NCI-H226 (cell line): ENCODE measurements at regions not wholly inside any gene's neighbourhood (a gene's known extent, or its start where the extent isn't known, plus 50 kb on each side); places are given as distances from the start of the nearest gene placed in this dataset.
A peak's percentile ranks its signal among the peaks of the same experiment; 100 is the strongest.
"Not testable (repeated sequence)": the region's sequence is repeated elsewhere in the genome, so short reads cannot be mapped to it uniquely, and the experiment has no call there.

Experiments
- DNase-seq: peaks from one replicate; pipeline ENCODE4 v3.0.0-alpha.2; 2015

DNA sequence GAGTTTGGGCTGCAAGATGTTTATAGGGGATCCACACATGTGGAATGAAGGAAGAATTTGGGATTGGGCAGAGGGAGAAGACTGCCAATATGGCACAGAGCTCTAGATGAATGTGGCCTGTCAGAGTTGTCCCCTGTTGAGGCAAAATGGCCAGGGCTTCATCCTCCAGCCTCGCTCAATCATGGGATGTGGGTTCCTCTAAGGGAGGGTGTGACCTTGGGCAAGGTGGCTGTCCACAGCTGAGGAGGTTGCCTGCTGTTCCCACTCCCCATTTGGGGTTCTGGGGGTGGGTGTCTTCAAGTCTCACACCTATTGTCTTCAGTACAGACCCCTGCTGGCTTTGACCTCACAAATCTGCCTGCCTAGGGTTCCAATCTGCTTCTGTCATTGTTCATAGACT, 121.6 kb upstream of the FAM204A start:
- no peak for DNase-seq

DNA sequence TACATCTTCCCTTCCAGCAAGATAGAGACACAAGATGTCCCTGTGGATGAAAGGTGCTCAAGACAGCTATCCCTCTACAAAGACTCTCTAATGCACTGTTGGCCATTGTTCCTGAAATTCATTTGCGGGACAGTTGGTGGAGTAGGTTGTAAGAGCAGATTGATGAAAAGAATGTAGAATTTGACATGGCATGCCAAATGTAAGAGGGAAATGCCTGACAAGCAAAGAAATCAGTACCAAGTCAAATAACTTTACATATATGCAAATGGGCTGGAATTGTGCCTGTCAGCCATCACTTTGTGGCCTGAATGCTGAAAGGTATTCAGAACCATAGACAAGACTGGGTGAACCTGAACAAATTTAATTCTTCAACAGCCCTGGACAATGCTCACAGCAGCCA, 120.3 kb upstream of the FAM204A start:
- no peak for DNase-seq

DNA sequence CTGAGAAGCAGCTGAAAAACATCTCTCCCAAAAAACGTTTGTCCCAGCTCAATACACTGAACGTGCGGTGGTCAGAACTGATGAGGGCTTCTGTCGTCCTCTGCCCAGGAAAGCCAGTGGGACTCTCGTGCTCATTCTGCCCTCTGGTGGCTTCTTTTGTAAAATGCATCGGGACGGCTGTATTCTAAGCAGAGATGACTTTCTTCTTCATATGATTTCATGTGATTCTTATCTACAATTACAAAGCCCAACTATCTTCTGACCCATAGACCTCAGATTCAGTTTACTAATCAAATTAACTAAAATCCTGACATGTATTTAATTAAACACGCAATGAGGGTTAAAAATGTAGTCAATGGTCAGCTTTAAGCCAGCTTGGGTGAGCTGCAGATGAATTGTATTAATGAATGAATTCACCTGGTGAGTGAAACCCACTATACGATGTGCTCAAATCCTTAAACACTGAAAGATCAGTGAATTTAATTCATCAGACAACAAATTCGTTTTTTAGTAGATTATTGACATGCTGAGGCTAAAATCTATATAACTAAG, 117.6 kb upstream of the FAM204A start:
- DNase-seq, result peak; percentile 5

DNA sequence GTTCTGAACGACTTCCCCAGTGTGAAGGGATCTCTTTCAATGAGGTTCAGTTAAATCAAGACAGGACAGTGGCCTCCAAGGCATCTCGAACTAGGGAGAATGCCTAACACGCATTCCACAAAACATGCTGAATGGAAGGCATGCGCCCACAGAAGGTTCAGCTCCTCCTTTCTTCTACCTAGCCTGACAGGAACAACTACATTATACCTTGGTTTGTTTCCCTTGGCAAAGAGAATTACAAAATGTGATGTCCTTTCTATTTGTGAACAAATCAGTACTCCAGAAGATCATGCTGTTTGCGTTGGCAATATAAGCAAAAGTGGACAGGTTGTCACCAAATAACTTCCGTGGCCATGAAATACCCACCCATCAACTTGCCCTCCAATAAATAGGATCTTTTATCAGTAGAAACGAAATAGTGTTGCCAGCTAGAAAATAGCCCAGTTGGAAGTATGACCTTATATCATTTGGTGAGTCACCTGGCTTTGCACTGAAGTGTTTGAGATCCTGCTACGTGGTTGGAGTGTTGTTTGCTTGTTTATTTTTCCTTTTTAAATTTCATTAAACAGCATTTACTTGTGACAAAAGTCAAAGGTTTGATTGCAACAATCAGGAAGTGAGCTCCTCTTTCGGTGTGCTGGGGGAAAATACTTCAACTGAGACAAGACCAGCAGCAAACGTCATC, 117.0 kb upstream of the FAM204A start:
- no peak for DNase-seq

DNA sequence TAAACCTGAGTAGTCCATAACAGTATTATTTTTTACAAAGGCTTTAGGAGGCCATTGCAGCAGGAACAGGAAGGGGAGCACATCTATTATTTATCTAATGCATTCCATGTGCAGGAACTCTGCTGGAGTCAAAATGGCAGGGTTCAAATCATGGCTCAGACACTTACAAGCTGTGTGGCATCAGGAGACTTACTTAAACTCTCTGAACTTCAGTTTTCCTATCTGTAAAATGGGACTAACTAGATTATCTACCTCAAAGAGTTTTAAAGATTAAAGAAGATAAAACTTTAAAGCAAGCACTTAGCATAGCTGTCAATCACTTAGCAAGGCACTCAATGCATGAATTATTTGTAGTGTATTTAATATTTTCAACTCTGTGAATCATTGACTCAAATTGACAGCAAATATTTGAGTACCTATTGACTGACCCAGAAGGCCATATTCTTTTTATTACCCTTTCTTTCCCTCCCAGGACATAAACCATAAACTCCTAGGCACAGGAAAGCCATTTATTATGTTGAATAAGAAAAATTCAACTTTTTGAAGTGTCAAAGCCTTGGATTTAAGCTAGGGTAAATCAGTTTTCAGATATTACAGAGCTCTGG, 115.8 kb upstream of the FAM204A start:
- no peak for DNase-seq

DNA sequence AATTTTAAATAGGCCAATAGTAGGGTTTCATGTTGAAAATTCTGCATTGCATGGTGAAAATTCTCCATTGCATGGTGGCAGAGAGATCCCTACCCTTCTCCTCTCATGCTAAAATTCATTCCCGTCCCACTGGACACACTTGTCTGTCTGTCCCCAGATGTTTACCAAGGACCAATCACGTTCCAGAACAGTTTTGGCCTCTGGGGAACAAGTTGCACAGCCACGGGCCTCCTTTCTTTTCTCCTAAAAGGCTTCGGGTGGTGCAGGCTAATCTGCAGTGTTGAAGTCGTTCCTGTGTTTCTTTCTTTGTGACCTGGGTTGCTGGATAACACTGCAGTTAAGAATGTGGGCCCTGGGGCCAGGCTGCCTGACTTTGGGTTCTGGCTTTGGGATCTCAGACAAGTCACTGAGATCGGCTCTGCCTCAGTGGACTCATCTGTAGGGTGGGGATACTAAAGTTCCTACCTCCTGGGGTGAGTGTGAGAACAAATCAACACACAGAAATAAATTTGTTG, 113.1 kb upstream of the FAM204A start:
- no peak for DNase-seq

DNA sequence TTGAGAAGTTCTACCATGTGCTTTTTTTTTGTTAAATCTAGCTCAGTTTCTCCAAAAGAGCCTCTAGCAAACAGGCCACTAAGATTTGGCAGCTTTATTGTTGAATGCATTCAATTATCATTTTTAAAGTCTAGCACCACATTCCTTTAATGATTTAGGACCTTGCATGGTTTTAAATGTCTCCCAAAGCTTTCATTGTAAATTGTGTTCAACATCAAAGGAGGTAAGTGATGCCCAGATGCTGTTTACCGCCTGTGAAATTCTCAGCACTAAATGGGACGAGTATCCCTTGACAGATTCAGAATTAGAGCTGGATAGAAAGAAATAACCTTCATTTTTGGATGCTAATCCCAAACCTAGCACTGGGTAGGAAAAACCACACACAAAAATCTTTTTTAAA, 112.1 kb upstream of the FAM204A start:
- no peak for DNase-seq

DNA sequence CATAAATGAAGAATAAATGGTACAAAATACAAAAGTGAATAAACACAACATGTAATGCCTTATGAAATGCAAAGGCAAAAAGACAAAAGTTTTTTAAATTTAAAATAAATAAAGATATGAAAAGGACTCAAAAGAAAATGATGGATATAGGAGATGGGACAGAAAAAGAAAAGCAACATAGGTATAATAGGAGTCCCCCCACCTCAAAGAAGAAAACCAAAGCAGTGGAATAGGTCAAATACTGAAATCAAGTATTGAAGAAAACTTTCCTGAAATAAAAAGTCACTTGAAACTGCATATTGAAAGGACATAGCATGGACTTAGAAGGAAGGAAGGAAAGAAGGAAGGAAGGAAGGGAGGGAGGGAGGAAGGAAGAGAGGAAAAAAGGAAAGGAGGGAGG, 110.0 kb upstream of the FAM204A start:
- DNase-seq, result no peak

DNA sequence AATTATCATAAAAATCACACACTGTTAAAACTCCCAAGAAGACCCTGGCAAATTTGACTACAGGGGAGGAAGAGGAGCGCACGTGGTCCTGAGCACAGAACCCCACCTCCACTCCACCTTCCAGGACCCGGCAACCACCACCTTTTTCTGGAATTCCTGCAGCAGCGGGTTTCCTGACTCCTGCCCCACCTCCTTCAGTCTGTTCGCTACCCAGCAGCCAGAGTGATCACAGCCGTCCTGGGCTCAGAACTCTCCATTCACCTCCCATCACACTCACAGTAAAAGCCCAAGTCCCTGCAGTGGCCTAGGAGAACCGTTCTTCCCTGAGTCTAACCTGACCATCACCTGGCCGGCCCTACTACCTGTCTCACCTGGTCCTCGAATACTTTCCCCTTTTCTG, 107.4 kb upstream of the FAM204A start:
- no peak for DNase-seq

DNA sequence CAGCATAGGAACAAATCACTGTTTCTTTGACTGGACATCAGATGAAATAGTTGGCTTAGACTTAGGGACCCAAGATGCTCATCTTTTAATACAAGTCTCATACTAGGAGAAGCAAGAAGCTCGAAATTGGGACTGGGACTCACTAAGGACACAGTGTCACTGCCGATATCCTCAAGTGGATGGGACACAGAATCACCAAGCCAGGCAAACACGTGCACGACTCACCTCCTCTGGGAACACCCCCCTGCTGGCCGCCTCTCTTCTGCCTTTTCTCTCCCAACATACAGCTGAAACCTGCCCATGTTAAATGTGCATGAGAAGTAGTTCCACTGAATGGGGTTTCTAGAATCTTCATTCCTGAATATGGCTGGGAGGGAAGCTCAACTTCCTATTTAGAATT, 106.6 kb upstream of the FAM204A start:
- DNase-seq, result no peak

DNA sequence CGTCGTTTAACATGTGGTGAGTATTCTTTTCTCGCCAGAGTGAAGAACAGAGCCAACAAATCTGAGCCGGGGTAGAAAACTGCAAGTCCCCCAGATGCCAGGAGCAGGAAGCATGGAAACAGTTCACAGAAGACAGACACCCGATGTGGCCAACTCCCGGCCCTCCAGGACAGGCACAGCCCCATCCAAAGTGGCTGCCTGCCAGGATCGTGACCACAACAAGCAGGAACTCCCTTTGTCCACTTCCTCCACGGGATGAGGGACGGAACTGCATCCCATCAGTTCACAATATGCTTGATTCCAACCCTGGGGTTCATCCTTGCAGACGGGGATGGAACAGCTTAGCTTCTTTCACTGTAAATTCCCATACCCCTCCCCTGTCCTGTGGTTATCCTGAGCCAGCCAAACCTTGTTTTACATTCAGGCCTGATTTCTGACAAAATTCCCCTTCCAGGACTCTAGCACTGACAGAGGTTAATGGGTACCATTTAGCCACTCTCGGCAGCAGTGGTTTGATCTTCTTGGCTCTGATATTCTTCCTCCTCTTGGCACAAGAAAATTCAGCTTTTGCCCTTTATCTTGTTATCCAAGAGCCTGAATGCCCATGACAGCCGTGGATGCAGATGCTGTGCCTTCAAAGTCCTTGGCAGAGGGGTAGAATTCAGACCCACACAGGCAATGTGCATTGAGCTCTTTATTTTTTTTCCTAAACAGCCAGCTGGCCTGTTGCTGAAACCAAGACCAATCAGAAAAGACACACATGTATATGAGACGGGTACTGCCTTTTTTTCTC, 105.5 kb upstream of the FAM204A start:
- no peak for DNase-seq

DNA sequence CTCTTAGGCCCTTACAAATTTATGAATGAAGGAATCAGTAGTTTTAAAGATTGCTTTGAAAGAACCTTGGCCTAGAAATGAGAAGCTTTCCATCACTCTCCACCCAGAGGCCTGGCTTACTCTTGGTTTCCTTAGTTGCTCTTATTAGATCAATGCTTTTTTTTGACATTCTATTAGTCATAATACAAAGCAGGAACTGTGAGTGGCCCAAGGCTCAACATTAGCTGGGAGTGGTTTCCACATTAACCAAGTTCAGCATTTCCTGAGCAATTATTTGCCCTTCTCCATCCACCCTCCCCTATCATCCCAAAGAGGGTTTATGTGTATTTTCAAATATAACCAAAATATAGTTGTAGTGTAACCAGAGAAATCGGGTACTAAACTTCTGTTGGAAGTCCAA, 103.4 kb upstream of the FAM204A start:
- DNase-seq, result no peak

DNA sequence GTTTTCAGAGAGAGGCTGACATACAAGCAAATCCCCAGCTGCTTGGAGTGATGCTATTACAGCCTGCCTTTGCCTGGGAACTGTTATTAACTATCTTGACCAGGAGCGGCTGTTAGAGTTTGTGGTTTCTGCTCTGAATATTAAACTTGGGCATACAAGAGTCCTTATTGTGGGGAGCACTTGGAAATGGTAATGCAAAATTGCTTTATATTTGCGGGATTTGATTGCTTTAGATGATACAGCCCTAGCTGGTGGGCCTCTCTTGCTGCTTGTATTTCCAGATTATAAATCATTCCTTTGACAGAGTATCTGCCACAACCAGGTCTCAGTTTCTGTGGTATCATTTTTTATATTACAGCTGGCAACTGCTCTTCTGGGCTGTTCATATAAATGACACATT, 101.9 kb upstream of the FAM204A start:
- no peak for DNase-seq

DNA sequence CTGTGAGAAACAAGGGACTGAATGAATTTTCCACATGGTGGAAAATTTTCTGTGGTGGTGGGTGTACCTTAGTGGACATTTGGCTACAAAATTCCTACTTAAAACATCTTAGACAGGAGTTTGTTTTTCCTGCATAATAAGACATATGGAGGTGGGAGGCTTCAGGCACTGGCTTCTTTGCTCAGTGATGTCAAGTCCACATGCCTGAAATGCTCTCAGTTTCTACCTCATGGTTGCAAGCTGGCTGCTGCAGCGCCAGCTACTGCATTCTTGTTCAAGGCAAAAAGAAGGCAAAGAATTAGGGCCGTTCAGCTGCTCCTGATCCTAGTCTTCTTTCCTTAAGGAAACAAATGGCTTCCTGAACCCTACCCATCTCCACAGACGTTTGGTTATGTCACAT, 99.9 kb upstream of the FAM204A start:
- DNase-seq, result no peak

DNA sequence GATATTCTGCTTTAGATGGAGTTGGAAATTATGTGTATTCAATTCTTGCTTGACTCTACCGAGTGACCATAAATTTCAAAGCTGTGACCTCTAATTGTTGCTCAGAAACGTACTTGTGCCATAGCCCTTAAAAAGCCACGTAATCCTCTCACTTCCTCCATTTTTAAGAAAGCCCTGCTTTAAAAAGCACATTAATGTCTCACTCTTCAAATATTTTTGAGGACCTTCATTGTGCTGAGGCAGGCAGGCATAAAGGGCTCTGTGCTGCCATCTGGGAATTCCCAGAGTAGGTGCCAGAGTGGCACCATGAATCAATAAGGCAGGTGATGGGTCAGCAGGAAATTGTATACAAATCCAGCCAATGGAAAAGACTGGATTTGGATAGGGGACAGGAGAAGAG, 97.7 kb upstream of the FAM204A start:
- DNase-seq, result no peak

DNA sequence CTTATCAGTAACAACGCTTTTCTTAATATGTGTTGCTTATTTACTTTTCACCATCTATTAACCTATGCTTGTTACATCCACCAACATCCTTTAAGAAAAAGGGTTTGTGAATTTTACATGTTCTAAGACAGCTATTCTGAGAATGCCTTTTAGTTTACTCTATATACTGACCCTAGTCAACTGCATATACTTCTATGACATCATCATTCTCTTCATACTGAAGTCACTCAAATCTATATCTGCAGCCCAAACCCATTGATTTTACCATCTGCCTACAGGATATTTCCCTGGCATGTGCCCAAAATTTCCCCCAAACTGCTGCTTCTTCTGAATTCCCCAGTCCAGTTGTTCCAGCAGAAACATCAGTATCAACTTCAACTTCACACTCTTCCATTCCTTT, 94.6 kb upstream of the FAM204A start:
- DNase-seq, result no peak

DNA sequence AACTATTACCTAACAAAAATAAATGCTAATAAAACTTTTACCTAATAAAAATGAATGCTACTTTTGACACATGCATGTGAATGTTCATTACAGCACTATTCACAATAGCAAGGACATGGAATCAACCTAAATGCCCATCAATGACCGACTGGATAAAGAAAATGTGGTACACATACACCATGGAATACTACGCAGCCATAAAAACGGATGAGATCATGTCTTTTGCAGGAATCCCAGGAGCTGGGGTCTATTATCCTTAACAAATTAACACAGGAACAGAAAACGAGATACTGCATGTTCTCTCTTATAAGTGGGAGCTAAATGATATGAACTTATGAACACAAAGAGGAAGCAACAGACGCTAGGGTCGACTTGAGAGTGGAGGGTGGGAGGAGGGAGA, 88.1 kb upstream of the FAM204A start:
- DNase-seq, result no peak

DNA sequence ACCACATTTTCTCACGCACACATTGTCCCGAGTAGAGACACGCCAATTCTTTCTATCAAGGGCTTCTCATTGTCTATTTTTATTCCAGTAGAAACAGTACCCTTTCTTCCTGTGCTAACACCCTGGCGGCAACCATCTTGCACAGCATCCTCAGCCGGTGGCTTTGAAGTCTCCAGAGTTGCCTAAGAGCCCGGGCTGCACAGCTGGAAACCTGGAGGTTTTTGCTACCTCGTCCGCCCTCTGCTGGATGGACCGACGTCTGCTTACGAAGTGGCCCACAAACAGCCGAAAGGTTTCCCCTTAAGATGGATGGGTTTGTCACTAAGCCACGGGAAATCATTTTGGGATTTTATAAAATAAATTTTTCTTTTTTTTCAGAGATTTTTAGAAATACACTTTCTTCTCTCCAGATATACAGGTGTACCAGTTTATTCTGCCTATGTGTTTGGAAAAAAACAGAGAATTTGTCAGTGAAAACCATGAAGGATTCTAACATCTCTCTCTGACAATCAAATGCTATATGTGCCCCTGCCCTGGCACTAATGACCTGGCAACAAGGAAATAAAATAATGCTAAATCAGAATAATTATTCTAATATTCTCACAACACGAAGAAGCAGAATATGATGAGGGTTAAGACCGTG, 81.8 kb upstream of the FAM204A start:
- peak; percentile 36 for DNase-seq

DNA sequence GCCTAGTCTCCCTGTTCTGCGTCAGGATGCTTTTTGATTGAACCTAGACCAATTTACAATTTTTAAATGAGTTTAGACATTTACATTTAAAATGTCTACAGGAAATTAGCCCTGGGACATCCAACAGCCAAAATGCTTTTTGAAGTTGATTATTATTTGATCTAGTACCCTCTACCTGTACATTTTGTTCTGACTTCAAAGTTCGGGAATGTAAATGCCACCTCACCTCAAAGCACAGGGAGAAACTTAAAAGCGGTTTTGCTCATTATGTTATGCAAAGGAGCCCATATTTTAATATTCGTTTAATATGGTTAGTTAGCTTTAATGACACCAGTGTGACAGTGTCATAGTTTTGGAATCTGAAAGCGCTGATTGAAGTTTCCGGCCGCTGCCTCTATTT, 80.1 kb upstream of the FAM204A start:
- no peak for DNase-seq

DNA sequence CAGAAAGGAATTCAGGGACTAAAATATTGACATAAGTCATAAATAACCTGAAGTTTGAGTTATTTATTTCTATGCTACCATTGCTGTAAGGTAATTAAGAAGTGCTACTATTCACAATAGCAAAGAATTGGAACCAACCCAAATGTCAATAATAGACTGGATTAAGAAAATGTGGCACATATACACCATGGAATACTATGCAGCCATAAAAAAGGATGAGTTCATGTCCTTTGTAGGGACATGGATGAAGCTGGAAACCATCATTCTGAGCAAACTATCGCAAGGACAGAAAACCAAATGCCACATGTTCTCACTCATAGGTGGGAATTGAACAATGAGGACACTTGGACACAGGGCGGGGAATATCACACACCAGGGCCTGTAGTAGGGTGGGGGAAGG, 77.9 kb upstream of the FAM204A start:
- not testable (repeated sequence) for DNase-seq

DNA sequence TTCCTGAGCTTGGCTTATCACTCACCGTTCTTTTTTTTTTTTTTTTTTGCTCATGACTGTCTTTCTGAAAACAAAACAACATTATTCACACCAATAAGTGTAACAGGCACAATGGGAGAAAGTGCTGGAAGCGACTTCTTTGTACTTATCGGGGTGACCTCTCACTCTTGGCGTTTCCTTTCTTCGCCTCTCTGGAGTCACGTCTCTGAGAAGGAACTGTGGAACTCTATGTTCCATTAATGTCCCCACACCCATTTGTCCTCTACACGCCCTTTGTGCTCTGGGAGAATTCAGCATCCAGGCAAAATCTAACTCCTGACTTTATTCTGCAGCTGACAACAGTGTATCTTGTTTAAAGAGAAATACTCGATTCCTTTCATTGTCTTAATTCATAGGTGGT, 70.8 kb upstream of the FAM204A start:
- DNase-seq, result no peak

DNA sequence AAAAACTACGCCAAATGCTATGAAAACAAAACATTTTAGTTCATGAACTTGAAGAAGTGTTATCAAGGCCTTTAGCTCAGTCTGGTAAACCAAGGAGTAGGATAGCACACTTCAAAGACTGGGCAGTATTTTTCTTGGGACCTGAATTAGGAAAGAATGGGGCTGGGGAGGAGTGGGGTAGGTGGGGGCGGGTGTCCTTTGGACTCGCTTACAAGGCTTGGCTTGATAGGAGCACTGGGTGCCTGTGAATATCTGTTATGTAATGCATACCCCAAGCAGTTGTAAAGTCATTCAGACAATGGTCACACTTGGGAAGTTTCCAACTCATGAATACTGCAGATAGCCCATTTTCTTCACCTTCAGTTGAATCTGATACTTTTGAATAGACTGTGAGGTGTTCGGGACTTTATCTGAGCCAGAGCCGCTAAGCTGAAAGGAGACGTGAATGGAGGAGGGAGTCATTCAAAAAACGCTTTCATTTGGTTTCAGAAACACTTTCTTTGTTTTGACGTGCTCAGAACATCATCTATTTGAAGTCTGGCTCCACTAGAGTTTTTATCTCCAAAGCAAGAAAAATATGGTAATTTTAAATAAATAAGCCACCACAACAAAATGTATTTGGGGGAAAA, 70.1 kb upstream of the FAM204A start:
- no peak for DNase-seq

DNA sequence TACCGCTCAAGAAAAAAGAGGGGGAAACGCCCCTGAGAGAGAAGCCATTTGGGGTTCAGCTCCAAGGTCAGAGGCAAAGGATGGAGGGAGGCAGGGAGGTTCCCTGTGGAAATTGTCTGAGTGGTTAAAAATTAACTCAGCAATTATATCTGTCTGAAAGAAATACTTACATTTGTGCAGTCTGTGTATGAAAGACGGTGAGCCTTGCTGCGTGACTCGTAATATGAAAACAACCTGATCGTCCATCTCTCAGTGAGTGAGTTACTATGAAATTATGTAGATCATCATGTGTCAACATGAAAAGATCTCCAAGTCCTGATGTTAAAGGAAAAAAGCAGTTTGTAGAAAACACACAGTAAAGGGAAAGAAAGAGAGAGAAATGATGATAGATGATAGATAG, 67.2 kb upstream of the FAM204A start:
- DNase-seq, result no peak
